ENCODE measurements at regions not wholly inside any gene's neighbourhood (a gene's known extent, or its start where the extent isn't known, plus 50 kb on each side); places are given as distances from the start of the nearest gene placed in this dataset.

GRCh38 chr2:4900861-4901770 is 791.1 kb upstream of the SOX11 start:
- FAIRE-seq, result no peak
- CTCF ChIA-PET, result no interaction called here
- H3K79me2 ChIP-seq (ENCODE audit: control insufficient read depth, insufficient read depth, low read length), result no peaks in the 10 kb centered on the region
- TF ChIP-seq RELA (IDR thresholded peaks at IDR 0.05; ENCODE audit: borderline replicate concordance, partially characterized antibody), result no peak
- TF ChIP-seq ASH2L (IDR thresholded peaks at IDR 0.05; ENCODE audit: borderline replicate concordance, low read depth), result no peak
- TF ChIP-seq POU2F2 (IDR thresholded peaks at IDR 0.05; ENCODE audit: borderline replicate concordance, low read depth, low read length), result no peak
- no peak for TF ChIP-seq BRCA1 (IDR thresholded peaks at IDR 0.05; ENCODE audit: low read depth, low read length)
- no peak for TF ChIP-seq CUX1 (IDR thresholded peaks at IDR 0.05; ENCODE audit: insufficient replicate concordance, low read depth, low read length)
- no peak for TF ChIP-seq ATF2 (IDR thresholded peaks at IDR 0.05; ENCODE audit: low read length)
- TF ChIP-seq YY1 (IDR thresholded peaks at IDR 0.05; ENCODE audit: low read depth, low read length), result no peak
- no peak for TF ChIP-seq GATAD2B (conservative IDR thresholded peaks at IDR 0.05; ENCODE audit: low read depth)
- TF ChIP-seq IKZF1 (conservative IDR thresholded peaks at IDR 0.05), result no peak
- TF ChIP-seq ZBTB40 (IDR thresholded peaks at IDR 0.05; ENCODE audit: borderline replicate concordance), result no peak
- no peak for TF ChIP-seq PAX8 (IDR thresholded peaks at IDR 0.05)

More at GRCh38 chr2:4900861-4901770, 791.1 kb upstream of the SOX11 start:
- WGBS (ENCODE audit: insufficient coverage, insufficient replicate concordance, low lambda C conversion rate, missing lambda C conversion rate), result 19% methylated on average over 9 of the region's 11 CpGs
- RAD21 ChIA-PET (ENCODE audit: unreplicated experiment), result no interaction called here
- in situ Hi-C loops (cut with MboI) (no loop called here), intact Hi-C loops (cut with micrococcal nuclease; ENCODE audit: unreplicated experiment) (no loop called here)
- Histone ChIP-seq H3K27ac (ENCODE audit: control insufficient read depth, insufficient read depth) (no peak overlapping the region), H4K20me1 (ENCODE audit: control insufficient read depth, insufficient read depth) (no peaks in the 10 kb centered on the region), H3K4me3 (no peak overlapping the region), H3K9me3 (replicated peaks; ENCODE audit: control insufficient read depth, insufficient read depth, low read length) (no peaks in the 10 kb centered on the region), H3K4me2 (ENCODE audit: control insufficient read depth, insufficient read depth) (no peak overlapping the region), H3K27me3 (replicated peaks in 1 of 2; ENCODE audit: control insufficient read depth in 2 of 2, insufficient read depth in 2 of 2, low read length in 1 of 2) (no peaks in the 10 kb centered on the region), H3K36me3 (ENCODE audit: control insufficient read depth in 2 of 2, insufficient read depth in 2 of 2, low read length in 1 of 2) (no peaks in the 10 kb centered on the region), H3K9ac (ENCODE audit: control insufficient read depth, insufficient read depth, low read length) (no peak overlapping the region), H2AFZ (ENCODE audit: control insufficient read depth, low read depth, low read length) (no peak overlapping the region), H3K4me1 (ENCODE audit: control insufficient read depth, insufficient read depth, low read length) (no peaks in the 10 kb centered on the region)
- SMC1A ChIA-PET (ENCODE audit: uncharacterized antibody, unreplicated experiment), result no interaction called here
- POLR2A ChIA-PET, result no interaction called here
- no TSS peak for BruUV-seq (replicated peaks)
- DNase-seq (ENCODE audit: low read depth, low spot score), result no peak
- ATAC-seq, result no peak

All from GM12878 (cell line).